NCI-H2227 (cell line): ENCODE measurements at regions not wholly inside any gene's neighbourhood (a gene's known extent, or its start where the extent isn't known, plus 50 kb on each side); places are given as distances from the start of the nearest gene placed in this dataset.

Experiments used
- DNase-seq: peaks from one replicate; lab custom pipeline; 2025; ENCODE audit not compliant: unreplicated experiment; lab: John Stamatoyannopoulos, UW

DNA sequence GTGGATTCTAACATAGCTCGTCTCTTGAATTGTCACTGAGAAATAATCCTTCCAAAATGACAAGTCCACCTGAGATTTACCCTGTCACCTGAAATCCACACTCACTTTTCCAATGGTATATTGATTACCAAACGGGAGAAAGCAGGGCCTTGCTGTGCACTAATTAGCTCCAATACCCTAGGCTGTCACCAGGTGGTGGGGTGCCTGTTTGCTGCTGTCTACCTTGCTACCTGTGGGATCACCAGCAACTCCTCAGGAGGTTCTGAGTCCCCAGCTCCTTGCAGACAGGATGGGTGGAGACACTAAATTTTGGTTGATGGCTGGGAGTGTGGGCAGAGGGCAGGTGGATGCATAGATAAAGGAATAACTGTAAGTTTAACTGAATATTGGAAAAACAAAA lies 237.2 kb upstream of the ZNF32 start:
- no peak for DNase-seq

DNA sequence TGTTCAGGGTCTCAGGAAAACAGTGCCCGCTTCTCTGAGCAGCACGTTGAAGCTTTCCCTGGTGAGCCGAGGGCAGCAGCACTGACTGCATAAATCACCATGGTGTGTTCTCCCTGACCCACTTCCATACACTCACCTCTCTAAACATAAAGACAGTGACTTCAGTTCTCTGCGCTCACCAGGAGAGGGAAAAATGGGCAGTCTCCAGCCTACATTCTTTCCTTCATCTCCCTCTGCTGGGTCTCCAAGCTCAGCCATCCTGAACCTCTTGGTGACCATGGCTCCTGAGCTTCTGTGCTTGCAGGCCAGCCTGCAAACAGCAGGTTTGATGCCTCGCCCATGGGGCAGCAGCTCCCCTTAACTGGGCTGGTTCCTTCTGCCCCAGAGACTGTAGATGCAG lies 236.6 kb upstream of the ZNF32 start:
- no peak for DNase-seq

DNA sequence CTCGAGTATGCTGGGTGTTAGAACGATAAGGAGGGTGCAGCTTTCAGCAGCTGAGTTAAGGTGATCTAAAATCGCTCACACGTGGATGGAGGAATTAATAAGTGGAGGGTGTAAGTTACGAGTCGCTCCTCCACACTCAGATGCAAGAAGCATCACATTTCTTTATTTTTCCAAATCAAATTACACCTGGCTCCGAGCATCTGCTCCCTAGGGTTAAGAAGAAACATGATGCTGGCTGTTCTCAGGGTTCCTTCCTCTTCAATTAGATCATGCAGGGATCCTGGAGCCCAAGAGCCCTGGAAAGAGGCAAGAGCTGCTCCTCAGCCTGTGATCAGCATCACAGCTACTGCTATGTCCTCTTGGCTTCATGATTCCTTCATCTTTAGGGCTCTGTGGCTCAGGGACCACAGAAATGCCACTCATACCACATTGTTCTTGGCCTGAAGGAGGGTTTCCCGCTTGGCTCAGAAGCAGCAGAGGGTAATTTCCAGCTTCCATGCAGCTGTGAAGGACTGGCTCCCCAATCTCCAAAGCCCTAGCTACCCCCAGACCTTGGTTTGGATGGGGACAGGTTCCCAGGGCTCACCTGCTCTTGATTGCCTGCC lies 235.9 kb upstream of the ZNF32 start:
- no peak for DNase-seq

DNA sequence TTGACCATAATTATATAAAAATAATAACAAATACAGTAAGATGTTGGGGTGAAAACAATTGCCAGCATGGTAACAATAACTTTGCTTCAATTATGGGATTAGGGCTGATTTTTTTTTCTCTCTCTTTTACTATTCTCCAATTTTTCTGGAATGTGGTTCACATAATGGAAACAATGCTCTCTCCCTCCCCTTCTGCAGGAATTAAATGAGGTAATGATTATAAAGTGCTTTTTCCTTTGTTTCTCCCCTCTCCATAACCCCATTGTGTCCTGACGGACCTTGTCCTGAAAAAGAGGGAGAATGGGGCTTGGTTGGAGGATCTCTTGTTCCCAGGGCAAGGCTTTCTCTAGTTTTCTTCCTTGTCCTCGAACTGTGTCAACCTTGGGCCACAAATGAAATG lies 234.0 kb upstream of the ZNF32 start:
- DNase-seq, result no peak

DNA sequence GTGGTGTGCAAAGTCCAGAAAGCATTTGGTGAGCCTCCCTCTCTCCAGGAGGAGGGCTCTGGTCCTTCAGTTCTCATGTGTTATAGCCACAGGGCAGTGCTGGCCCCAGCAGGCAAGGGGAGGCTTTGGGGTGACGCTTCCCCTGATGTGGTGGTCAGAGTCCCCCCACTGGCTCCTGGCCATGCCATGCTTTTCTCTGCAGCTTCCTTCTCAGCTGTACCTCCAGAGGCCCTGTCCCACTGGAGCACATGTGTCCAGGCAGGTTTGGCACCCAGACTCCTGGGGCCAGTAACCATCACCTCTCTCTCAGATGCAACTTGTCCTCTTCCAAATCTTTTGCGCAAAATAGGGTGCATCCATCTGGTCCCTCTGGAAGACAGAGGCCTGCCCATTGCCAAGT lies 233.0 kb upstream of the ZNF32 start:
- DNase-seq, result no peak

DNA sequence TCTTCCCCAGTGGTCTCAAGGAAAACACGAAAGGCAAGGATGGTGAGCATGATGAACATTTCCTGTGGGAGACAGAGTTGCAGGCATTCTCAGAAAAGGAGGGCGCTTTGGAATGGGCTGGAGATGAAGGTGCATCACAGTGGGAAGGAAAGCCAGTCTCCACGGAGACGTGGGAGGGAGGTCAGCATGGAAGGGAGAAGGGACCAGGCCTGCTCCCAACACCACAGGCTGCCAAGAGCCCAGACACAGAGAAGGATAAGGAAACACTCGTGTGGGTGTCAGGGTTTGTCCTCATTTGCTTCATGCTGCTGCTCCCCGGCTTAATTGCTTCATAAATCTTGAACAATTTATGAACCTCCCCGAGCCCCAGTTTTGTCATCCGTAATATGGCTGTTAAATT lies 231.5 kb upstream of the ZNF32 start:
- DNase-seq, result no peak

DNA sequence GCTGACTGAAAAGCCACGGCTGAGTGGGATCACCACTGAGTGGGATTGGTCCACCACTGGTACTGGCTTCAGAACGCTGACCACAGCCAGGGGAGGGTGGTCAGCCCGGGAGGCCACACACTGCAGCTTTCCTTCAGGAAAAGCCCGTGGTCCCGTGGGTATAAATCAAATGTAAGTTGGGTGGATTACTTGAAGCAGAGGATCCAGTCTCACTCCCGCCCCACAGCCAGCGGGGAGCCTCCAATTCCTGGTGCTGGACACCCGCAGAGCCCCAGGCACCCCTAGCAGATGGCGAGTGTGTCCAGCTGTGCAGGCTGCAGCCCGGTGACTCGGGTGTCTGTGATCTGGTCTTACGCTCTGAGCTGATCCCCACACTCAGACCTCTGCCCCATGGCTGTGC lies 231.1 kb upstream of the ZNF32 start:
- DNase-seq, result no peak

DNA sequence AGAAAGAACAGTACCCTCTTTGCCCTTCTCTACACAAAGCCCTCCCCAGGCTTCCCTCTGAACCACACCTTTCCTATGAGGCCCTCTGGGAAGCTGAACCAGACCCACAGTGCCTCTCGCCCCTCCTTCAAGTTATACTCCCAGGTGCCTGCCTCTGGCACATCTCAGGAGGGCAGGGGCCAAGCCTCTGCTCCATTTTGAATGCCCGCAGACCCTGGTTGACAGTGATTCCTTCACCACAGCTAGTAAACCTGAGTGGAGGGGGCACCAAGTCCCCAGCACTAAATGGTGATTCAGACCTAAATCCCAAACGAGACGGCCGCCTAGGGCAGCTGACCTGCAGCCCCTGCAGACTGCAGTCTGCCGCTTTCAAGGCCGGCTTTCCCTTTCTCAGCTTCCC lies 230.5 kb upstream of the ZNF32 start:
- DNase-seq, result no peak

DNA sequence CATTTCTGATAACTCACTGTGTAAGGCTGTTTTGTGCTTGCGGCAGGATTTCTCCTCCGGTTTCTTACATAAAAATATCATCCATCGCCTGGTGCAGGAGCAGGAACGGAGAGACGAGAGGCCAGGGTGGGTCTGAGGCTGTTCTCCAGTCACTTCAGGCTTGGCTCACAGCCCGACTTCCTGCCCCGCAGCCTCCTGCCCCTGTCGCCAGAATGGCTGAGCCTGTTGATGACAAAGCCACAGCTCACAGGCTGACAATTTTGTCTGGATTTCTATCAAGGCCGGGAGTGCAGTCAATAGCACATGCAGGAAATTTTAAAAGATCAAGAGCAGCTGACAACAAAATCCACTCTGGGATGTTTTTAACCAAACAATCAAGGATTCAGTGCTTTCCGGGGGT lies 229.7 kb upstream of the ZNF32 start:
- DNase-seq, result no peak

DNA sequence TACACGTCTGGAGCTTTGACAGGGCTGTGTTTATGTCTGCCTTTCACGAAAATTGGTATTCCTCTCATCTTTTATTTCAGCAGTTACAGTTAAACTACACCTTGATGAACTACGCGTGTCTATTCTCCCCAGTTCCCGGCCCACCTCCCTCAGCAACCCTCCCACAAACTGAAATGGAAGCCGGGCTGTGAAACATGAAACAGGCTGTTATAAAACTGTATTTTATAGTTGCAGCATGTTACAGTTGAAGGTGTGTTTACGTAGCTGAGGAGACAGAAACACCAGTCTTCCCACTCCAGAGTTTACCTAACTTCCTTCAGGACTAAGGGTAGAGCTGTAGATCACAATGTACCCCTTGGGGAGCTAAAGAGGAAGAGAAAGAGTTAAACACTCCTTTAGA lies 228.3 kb upstream of the ZNF32 start:
- no peak for DNase-seq

DNA sequence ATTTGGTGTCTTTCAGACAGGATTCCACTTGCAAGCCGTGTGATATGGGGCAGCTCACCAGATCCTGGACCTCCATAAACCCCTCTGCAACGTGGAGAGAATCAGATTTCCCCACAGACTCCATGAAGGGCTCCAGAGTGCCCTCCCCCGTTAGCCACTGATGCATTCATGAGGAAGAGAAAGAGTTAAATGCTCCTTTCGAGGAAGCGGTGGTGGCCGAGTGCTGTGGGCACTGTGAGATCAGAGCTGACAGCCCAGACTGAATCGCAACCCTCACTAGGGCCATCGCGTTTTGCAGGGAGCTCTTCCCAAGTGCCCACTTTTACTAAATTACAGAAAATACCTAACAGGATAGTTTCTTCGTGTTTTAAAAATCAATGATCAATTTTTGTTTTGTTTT lies 226.3 kb upstream of the ZNF32 start:
- no peak for DNase-seq

DNA sequence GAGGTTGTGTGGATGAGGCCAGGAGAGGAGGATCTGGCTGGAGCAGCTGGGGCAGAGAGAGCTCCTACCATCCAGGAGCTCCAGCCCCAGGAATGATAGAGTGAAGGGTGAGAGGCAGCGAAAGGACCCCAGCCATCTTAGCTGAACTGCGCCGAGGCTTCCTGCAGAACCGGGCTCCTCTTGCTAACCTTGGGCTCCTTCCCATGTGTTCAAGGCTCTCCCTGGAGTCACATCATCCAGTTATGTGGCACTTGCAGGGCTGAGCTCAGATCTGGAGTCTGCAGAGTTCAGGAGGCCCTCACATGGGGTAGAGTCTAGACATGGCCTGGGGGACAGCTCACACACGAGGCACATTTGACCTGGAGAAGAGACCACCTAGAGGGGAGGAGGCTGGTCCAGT lies 225.0 kb upstream of the ZNF32 start:
- DNase-seq, result no peak

DNA sequence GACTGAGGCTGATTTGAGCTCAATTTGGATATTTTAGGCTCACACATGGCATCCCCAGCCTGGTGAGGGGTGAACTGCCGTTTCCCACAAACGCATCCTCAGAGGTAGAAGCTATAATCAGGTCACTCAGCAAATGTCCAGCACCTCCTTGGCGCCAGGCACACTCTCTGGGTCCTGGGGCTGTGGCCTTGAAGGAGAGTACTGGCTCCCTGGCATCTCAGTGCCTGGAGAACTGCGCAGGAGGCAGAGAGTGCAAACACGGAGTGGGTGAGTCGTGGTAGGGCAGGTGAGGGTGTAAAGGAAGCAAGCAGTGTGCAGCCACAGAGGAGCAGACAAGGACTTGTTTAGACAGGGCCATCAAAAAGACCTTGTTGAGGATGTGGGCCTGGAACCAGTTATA lies 224.0 kb upstream of the ZNF32 start:
- no peak for DNase-seq

DNA sequence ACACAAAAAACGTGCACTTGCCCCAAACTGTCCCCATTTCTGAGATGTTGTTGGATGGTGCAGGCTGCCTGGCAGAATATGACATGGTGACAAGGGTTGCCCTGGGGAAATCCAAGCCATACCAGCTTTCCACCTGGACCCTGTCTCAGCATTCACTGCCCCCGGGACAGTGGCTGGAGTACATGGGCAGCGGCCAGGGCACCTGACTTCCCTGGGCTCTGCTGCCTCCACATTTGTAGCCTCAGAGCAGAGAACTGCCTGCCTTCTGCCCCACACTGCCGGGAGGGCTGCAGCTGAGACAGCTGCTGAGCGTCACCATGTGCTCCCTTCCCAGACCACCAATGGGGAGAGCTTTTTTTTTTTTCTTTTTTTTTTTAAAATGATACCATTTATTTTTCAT lies 222.9 kb upstream of the ZNF32 start:
- DNase-seq, result no peak

DNA sequence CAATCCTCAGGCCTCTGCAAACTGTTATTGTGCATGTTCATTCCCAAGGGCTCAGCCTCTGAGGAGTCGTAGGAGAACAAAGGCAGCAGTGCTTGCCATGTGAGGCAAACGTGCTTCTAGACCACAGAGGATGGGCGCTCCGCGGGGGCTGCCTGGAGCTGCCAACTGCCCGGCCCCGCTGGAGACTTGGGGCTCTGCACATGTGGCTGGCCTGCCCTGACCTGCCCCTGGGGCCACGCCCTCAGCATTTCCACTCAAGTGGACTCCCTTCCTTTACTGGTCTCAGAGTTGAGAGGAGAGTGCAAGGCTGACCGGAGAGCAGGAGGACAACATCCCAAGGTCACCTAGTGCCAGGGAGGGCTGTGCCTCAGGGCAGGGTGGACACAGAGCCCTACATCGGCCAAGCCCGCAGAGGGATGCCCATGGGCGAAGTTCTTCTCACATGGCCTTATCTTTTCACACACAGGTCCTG lies 222.3 kb upstream of the ZNF32 start:
- DNase-seq, result no peak

DNA sequence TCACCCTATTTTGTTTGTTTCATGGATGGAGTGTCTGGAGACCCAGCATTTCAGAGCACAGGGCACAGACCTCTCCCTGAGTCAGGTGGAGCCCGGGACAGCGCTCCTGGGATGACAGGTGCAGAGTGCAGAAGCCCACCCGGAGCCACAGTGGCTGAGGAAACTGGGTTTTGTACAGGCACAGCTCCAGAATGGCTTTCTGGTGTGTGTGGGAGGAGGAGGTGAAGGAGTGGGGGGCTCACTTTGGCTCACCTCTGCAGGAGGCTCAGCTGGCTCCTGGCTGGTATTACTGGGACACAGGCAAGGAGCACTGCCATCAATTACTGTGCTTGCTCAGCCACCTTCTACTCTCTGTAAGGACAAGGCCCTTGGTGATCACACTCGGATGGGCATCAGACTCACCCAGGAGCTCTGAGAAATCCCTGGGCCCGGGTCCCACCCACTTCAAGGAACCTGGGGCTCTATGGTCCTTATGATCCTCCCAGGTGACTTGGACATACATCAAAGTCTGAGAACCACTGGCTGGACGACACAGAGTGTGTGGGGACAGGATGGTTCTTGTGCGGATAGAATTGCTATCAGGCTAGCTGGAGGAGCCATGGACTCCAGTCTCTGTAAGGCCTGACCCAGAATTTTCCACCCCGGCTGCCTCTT lies 221.1 kb upstream of the ZNF32 start:
- DNase-seq, result no peak

DNA sequence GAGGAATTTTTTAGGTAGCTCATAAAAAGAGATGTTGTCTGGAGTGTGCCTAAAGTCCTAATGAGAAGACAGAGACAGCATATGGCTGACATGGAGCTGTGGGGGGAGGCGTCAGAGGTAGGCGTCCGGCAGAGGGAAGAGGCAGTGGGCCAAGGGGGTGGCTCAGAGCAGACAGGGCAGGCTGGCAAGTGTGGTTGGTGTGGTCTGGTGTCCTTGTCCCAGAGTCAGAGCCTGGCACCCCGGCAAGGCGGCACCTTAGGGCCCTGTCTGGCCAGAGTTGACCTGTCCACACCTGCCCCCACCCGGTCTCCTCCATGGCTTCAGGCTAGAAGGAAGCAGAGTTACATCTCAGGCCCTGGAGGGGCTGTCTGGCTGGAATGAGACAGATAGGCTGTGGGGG lies 220.3 kb upstream of the ZNF32 start:
- DNase-seq, result no peak

DNA sequence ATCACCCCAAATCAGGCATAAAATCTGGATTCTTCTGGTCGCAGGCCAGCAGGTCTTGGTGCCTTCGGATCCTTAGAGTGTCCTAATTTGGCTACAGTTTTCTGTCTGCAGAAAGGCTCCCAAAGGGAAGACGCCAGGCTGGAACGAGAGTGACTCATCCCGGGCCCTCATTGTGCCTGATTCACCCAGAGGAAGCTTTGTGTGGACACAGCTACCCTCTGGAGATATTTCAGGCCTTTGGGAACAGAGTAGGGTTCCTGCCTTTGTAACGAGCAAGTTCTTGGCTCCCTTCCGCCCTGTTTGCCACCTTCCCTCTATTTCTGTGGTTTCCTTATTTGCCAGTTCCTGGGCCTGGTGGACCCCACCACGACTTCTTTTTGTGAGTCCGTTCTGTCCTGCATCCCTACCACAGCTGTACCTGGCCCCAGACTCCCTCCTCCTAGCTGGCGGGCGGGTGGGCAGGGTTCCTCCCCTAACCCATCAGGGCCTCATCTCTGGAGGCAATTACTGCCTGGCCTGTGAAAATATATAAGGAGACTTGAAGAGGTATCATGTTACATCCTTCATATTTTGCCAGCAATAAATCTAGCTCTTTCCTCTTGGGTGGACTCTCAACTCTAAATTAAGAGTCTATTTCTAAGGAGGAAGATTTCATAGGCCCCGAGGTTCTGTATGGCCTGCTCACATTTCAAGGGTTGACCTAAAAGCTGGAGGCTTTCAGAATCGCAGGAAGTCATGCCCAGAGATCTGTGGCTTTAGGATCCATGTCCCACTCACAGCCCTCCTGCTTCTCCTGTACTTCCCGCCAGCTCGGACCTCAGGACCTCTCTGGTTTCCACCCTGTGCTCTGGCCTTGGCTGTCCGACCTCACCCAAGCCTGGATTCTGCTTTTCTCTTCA lies 219.2 kb upstream of the ZNF32 start:
- no peak for DNase-seq

DNA sequence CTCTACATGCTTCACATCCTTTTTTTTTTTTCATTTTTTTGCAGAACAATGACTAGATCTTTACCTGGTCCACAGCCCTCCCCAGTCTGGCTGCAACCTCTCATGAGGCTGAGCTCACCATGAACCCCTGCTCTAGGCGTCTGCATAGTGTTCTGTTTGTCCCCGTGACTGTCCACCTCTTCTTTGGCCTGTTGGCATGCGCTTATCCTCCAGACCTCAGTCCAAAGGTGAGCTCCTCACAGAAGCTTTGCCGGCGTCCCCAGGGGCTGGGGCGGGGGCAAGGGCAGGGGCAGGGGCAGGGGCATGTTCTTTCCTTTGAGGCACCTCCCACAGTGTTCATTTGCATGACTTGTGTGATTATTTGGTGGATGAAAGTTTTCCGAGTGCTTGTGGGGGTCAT lies 218.4 kb upstream of the ZNF32 start:
- no peak for DNase-seq

DNA sequence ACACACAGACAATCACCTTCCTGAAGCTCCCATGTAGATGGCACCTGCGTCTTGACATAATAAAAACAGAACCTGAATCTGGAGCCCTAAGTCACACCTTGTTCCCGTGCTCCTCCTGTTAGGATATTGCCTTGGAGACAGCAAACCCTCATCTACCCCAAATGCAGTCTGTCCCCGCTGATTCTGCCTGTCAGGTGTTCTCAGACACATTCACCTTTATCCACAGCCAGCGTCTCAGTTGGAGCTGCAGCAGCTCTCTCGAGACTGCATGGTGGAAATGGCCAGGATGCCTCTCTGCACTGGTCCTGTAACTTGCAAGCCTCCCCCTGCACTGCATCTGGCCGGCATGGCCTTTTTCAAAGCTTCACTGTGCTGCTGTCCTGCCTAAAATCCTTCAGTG lies 218.0 kb upstream of the ZNF32 start:
- DNase-seq, result no peak

DNA sequence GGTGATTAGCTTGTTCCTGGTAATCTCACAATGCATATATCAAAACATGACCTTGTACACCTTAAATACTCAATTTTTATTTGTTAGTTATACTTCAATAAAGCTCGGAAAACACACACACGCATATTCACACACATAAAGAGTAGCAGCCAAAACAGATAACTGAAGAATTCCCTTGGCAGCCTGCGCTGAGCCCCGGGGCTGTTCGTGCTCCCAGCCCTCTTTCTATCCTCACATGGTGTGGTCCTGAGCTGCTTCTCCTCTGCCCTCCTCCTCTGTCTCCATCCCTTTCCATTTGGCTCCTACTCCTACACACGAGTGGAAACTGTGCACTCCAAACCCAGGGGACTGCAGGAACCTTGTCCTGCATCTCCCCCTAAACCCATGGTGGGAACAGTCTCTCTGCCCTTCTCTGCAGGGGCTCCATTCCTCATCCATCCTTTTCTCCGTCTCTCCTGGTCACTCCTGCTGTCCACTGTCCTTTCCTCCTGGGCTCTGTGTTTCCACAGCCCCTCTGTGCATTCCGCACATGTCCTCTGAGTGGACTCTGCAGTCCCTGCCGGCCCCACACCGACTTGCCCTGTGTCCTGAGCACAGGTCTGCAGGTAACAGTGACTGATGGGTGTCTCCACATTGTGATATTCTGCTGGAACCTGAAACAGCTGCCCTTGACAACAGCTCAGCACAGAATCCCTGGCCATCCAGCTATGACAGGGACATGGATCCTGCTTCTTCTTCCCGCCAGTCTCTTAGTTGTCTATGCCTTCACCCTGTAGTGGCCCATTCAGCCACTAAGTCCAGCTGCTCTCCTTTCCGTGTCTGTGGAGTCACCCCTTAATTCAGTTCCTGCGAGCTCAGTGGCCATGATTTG lies 216.8 kb upstream of the ZNF32 start:
- DNase-seq, result no peak
